Peyer's patch (tissue), 4 donors: ENCODE measurements at regions not wholly inside any gene's neighbourhood (a gene's known extent, or its start where the extent isn't known, plus 50 kb on each side); places are given as distances from the start of the nearest gene placed in this dataset.

ENCODE experiments used
- CTCF ChIP-seq, 6 experiments: fragments of 450-650 bp in 4 of 6; fragments of 200-600 bp in 2 of 6; sonication (generic) in 1 of 6; IDR thresholded peaks; one replicate each; pipeline ENCODE4 v1.5.1; 2017 to 2019; ENCODE audit warnings: antibody characterized with exemption in 6 of 6, mild to moderate bottlenecking in 3 of 6, moderate library complexity in 1 of 6
- POLR2A ChIP-seq, 2 donors: fragments of 450-650 bp; IDR thresholded peaks; one replicate each; pipeline ENCODE4 v1.5.1; 2017; ENCODE audit warnings: antibody characterized with exemption in 2 of 2, mild to moderate bottlenecking in 2 of 2, moderate library complexity in 2 of 2

GRCh38 chr4:189098932-189099696 is 841.6 kb upstream of the FRG1 start:
- no peak for TF ChIP-seq CTCF (IDR thresholded peaks at IDR 0.05)
- no peak for TF ChIP-seq POLR2A (IDR thresholded peaks at IDR 0.05)
